Sigmoid colon (tissue), 4 donors: ENCODE measurements at regions not wholly inside any gene's neighbourhood (a gene's known extent, or its start where the extent isn't known, plus 50 kb on each side); places are given as distances from the start of the nearest gene placed in this dataset.

Source experiments
- POLR2A ChIP-seq, 2 donors: fragments of 450-650 bp; IDR thresholded peaks; one replicate each; pipeline ENCODE4 v1.6.1; 2016; ENCODE audit warnings: antibody characterized with exemption in 2 of 2, mild to moderate bottlenecking in 2 of 2, moderate library complexity in 2 of 2
- POLR2AphosphoS5 ChIP-seq, 4 donors: sonication (generic); formaldehyde crosslinking; IDR thresholded peaks; one replicate each; pipeline ENCODE4 v1.6.1; 2017; ENCODE audit warnings: antibody characterized with exemption in 4 of 4
- TF ChIP-seq, protein P1 (sequence below), 4 experiments: fragments of 450-650 bp in 3 of 4; fragments of 200-600 bp in 1 of 4; IDR thresholded peaks; one replicate each; pipeline ENCODE4 v1.5.1; 2016 to 2019; ENCODE audit warnings: antibody characterized with exemption in 4 of 4, mild to moderate bottlenecking in 3 of 4, moderate library complexity in 2 of 4

- TF ChIP-seq POLR2A (IDR thresholded peaks at IDR 0.05) (no peak), POLR2AphosphoS5 (IDR thresholded peaks at IDR 0.05) (no peak)
- TF ChIP-seq, protein P1, sequence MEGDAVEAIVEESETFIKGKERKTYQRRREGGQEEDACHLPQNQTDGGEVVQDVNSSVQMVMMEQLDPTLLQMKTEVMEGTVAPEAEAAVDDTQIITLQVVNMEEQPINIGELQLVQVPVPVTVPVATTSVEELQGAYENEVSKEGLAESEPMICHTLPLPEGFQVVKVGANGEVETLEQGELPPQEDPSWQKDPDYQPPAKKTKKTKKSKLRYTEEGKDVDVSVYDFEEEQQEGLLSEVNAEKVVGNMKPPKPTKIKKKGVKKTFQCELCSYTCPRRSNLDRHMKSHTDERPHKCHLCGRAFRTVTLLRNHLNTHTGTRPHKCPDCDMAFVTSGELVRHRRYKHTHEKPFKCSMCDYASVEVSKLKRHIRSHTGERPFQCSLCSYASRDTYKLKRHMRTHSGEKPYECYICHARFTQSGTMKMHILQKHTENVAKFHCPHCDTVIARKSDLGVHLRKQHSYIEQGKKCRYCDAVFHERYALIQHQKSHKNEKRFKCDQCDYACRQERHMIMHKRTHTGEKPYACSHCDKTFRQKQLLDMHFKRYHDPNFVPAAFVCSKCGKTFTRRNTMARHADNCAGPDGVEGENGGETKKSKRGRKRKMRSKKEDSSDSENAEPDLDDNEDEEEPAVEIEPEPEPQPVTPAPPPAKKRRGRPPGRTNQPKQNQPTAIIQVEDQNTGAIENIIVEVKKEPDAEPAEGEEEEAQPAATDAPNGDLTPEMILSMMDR (IDR thresholded peaks at IDR 0.05) = no peak
Measured at GRCh38 chr6:164066335-164066734, 651.8 kb downstream of the QKI start.
